Keratinocyte (primary cell): ENCODE measurements at regions not wholly inside any gene's neighbourhood (a gene's known extent, or its start where the extent isn't known, plus 50 kb on each side); places are given as distances from the start of the nearest gene placed in this dataset.
"Not testable (repeated sequence)": the region's sequence is repeated elsewhere in the genome, so short reads cannot be mapped to it uniquely, and the experiment has no call there.

Experiments
- DNase-seq: peaks from one replicate; pipeline ENCODE4 v3.0.0-alpha.2; 2011; ENCODE audit warnings: low read depth, missing footprints, low spot score
- FAIRE-seq: peaks from 2 replicates; lab custom pipeline; 2011; peaks lifted over from hg19 to GRCh38; lab: Jason Lieb, UNC
- H2AFZ ChIP-seq: 2 replicates; pipeline ENCODE4 v1.6.0; 2012; ENCODE audit warnings: low read length, control low read depth, inconsistent platforms; ENCODE audit not compliant: control insufficient read depth
- H3K27ac ChIP-seq: 2 replicates; pipeline ENCODE4 v1.5.1; 2011; ENCODE audit warnings: low read length; ENCODE audit not compliant: control insufficient read depth, insufficient read depth
- H3K27me3 ChIP-seq: 3 replicates; pipeline ENCODE4 v1.6.0; 2011; ENCODE audit warnings: low read length; ENCODE audit not compliant: control insufficient read depth, insufficient read depth; ENCODE audit errors: extremely low read depth
- H3K36me3 ChIP-seq, 2 experiments: 2 replicates in 1 of 2; 3 replicates in 1 of 2; pipeline ENCODE4 v1.5.1; 2011; ENCODE audit warnings: low read length in 2 of 2, mild to moderate bottlenecking in 1 of 2; ENCODE audit not compliant: control insufficient read depth in 2 of 2, insufficient read depth in 2 of 2; ENCODE audit errors: extremely low read depth in 1 of 2
- H3K4me1 ChIP-seq: 3 replicates; pipeline ENCODE4 v1.5.1; 2011; ENCODE audit warnings: low read length; ENCODE audit not compliant: control insufficient read depth, insufficient read depth; ENCODE audit errors: extremely low read depth
- H3K4me2 ChIP-seq: 3 replicates; pipeline ENCODE4 v1.6.0; 2011; ENCODE audit warnings: low read depth, low read length; ENCODE audit not compliant: control insufficient read depth, insufficient read depth; ENCODE audit errors: extremely low read depth
- H3K4me3 ChIP-seq, 3 experiments: fragments of 200-600 bp in 1 of 3; sonication (generic) in 1 of 3; 2 replicates in 2 of 3; 3 replicates in 1 of 3; pipeline ENCODE4 v1.5.1; 2011 to 2016; ENCODE audit warnings: low read length in 3 of 3, mild to moderate bottlenecking in 3 of 3, control low read depth in 2 of 3, inconsistent platforms in 1 of 3, low read depth in 1 of 3, mixed read lengths in 1 of 3, mixed run types in 1 of 3, moderate library complexity in 1 of 3; ENCODE audit not compliant: control insufficient read depth in 2 of 3, insufficient read depth in 2 of 3; ENCODE audit errors: extremely low read depth in 1 of 3
- H3K79me2 ChIP-seq: 2 replicates; pipeline ENCODE4 v1.6.0; 2012; ENCODE audit warnings: low read length; ENCODE audit not compliant: control insufficient read depth, insufficient read depth
- H3K9ac ChIP-seq: 3 replicates; pipeline ENCODE4 v1.6.0; 2011; ENCODE audit warnings: low read length; ENCODE audit not compliant: control insufficient read depth, insufficient read depth; ENCODE audit errors: extremely low read depth
- H3K9me1 ChIP-seq: 3 replicates; pipeline ENCODE4 v1.6.0; 2011; ENCODE audit warnings: low read length; ENCODE audit not compliant: control insufficient read depth, insufficient read depth; ENCODE audit errors: extremely low read depth
- H3K9me3 ChIP-seq: 2 replicates; pipeline ENCODE4 v1.5.1; 2012; ENCODE audit warnings: low read depth, low read length; ENCODE audit not compliant: control insufficient read depth
- H4K20me1 ChIP-seq: 3 replicates; pipeline ENCODE4 v1.6.0; 2011; ENCODE audit warnings: low read length; ENCODE audit not compliant: control insufficient read depth, insufficient read depth; ENCODE audit errors: extremely low read depth
- CTCF ChIP-seq, 3 experiments: IDR thresholded peaks in 1 of 3; conservative IDR thresholded peaks in 1 of 3; optimal IDR thresholded peaks in 1 of 3; 2 replicates in 2 of 3; 3 replicates in 1 of 3; pipeline versions ENCODE3 to v1.5.1; 2011; ENCODE audit warnings: low read length in 3 of 3, mild to moderate bottlenecking in 3 of 3, moderate library complexity in 2 of 3, control low read depth in 1 of 3, inconsistent platforms in 1 of 3; ENCODE audit not compliant: insufficient read depth in 2 of 3; ENCODE audit errors: extremely low read depth in 1 of 3
- EZH2 ChIP-seq: IDR thresholded peaks from one replicate; pipeline ENCODE4 v1.6.1; 2012; ENCODE audit warnings: inconsistent platforms, mild to moderate bottlenecking, low read length, moderate library complexity
- dilution Hi-C: fragments of 300-500 bp; cut with MboI; formaldehyde crosslinking; loops from one replicate; pipeline ENCODE4 v1.7.0; 2020; ENCODE audit warnings: low sequenced_read_pairs; ENCODE audit not compliant: extremely low pct_ligation_motif_present

- no peaks in the 10 kb centered on the region for H3K9me3 ChIP-seq
- no peak overlapping the region for H2AFZ ChIP-seq
- no peak for FAIRE-seq
Observed at GRCh38 chr18:76273036-76273545, 222.0 kb downstream of the ZNF516 start.

GRCh38 chr18:76267423-76267822 lies 227.6 kb downstream of the ZNF516 start:
- H3K36me3 ChIP-seq, H3K27me3 ChIP-seq, H3K4me2 ChIP-seq, H3K9me3 ChIP-seq, H3K79me2 ChIP-seq, DNase-seq, H4K20me1 ChIP-seq, H3K9me1 ChIP-seq, dilution Hi-C loops, H3K9ac ChIP-seq, FAIRE-seq, H3K27ac ChIP-seq, H2AFZ ChIP-seq, H3K4me3 ChIP-seq: not testable (repeated sequence)
- H3K4me1 ChIP-seq, result peaks cover 12% of the 10 kb centered on the region

More at GRCh38 chr18:76273036-76273545, 222.0 kb downstream of the ZNF516 start:
- no peak for TF ChIP-seq EZH2
- no peak for TF ChIP-seq CTCF (optimal IDR thresholded peaks at IDR 0.05 in 1 of 3, IDR thresholded peaks at IDR 0.05 in 1 of 3, conservative IDR thresholded peaks at IDR 0.05 in 1 of 3; ENCODE audit: extremely low read depth in 1 of 3, insufficient read depth in 2 of 3, low read length in 3 of 3)
- Histone ChIP-seq H3K27me3 (no peaks in the 10 kb centered on the region), H3K36me3 (no peaks in the 10 kb centered on the region), H3K4me2 (no peak overlapping the region), H3K4me3 (no peak overlapping the region), H3K9me1 (no peaks in the 10 kb centered on the region), H3K4me1 (no peaks in the 10 kb centered on the region), H3K27ac (no peak overlapping the region), H3K9ac (no peak overlapping the region), H3K79me2 (no peaks in the 10 kb centered on the region), H4K20me1 (no peaks in the 10 kb centered on the region)
- no peak for DNase-seq
- dilution Hi-C loops, result no loop called here
